HG02610 (cell line): ENCODE measurements at regions not wholly inside any gene's neighbourhood (a gene's known extent, or its start where the extent isn't known, plus 50 kb on each side); places are given as distances from the start of the nearest gene placed in this dataset.

ENCODE experiments used
- ATAC-seq: cut with Tn5 transposase; IDR thresholded peaks from one replicate; pipeline ENCODE4 v1.9.1; 2021; ENCODE audit warnings: mild to moderate bottlenecking, moderate library complexity; ENCODE audit not compliant: unreplicated experiment

GRCh38 chr5:25862276-25862675 lies 1176.1 kb downstream of the CDH9 start:
- ATAC-seq: no peak

GRCh38 chr5:25858019-25858418 lies 1180.4 kb downstream of the CDH9 start:
- no peak for ATAC-seq

- no peak for ATAC-seq
Observed at GRCh38 chr5:25851301-25851700, 1187.1 kb downstream of the CDH9 start.

- ATAC-seq: no peak
Observed at GRCh38 chr5:25850581-25850980, 1187.8 kb downstream of the CDH9 start.

- ATAC-seq: no peak
Observed at GRCh38 chr5:25849270-25849669, 1189.1 kb downstream of the CDH9 start.

GRCh38 chr5:25823330-25823873 lies 1178.6 kb upstream of the CDH10 start:
- no peak for ATAC-seq
